Upper lobe of left lung (tissue), 4 donors: ENCODE measurements at regions not wholly inside any gene's neighbourhood (a gene's known extent, or its start where the extent isn't known, plus 50 kb on each side); places are given as distances from the start of the nearest gene placed in this dataset.

Experiments
- EP300 ChIP-seq, 4 donors: sonication (generic); formaldehyde crosslinking; IDR thresholded peaks; one replicate each; pipeline ENCODE4 v1.5.1; 2017; ENCODE audit warnings: antibody characterized with exemption in 4 of 4, control low read depth in 2 of 4
- POLR2AphosphoS5 ChIP-seq, 2 donors: sonication (generic); formaldehyde crosslinking; IDR thresholded peaks; one replicate each; pipeline ENCODE4 v1.5.1; 2017; ENCODE audit warnings: antibody characterized with exemption in 2 of 2
- TF ChIP-seq, protein P1 (sequence below), 6 experiments: fragments of 450-650 bp in 4 of 6; fragments of 200-600 bp in 2 of 6; sonication (generic) in 2 of 6; IDR thresholded peaks; one replicate each; pipeline ENCODE4 v1.5.1; 2016 to 2019; ENCODE audit warnings: antibody characterized with exemption in 6 of 6

DNA sequence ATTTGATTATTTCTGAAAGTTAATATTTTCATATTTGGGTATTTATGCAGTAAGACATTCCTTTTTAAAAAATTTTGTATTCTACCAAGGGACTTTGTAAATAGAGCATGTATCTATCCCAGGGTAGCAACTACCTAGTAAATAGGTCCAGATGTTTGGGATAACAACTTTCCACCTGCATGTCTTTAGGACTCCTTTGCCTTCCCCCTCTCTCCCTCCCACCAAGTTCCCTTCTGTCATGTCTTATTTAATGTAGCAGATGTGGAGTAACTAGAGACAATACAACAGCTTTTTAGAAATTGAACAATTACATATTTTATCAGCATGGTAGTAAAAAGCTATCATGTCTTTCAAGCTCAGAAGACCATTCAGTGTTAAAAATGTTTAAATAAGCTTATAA is 821.0 kb downstream of the C4orf33 start:
- TF ChIP-seq EP300 (IDR thresholded peaks at IDR 0.05) (no peak), POLR2AphosphoS5 (IDR thresholded peaks at IDR 0.05) (no peak)
- TF ChIP-seq, protein P1, sequence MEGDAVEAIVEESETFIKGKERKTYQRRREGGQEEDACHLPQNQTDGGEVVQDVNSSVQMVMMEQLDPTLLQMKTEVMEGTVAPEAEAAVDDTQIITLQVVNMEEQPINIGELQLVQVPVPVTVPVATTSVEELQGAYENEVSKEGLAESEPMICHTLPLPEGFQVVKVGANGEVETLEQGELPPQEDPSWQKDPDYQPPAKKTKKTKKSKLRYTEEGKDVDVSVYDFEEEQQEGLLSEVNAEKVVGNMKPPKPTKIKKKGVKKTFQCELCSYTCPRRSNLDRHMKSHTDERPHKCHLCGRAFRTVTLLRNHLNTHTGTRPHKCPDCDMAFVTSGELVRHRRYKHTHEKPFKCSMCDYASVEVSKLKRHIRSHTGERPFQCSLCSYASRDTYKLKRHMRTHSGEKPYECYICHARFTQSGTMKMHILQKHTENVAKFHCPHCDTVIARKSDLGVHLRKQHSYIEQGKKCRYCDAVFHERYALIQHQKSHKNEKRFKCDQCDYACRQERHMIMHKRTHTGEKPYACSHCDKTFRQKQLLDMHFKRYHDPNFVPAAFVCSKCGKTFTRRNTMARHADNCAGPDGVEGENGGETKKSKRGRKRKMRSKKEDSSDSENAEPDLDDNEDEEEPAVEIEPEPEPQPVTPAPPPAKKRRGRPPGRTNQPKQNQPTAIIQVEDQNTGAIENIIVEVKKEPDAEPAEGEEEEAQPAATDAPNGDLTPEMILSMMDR (IDR thresholded peaks at IDR 0.05): no peak
